Renal cortical epithelial cell (primary cell): ENCODE measurements at regions not wholly inside any gene's neighbourhood (a gene's known extent, or its start where the extent isn't known, plus 50 kb on each side); places are given as distances from the start of the nearest gene placed in this dataset.

Source experiments
- DNase-seq: peaks from one replicate; pipeline ENCODE4 v3.0.0-alpha.2; 2011; ENCODE audit warnings: low read depth

- no peak for DNase-seq
Observed at GRCh38 chr5:165184183-165184582, 1678.8 kb downstream of the MAT2B start.

DNA sequence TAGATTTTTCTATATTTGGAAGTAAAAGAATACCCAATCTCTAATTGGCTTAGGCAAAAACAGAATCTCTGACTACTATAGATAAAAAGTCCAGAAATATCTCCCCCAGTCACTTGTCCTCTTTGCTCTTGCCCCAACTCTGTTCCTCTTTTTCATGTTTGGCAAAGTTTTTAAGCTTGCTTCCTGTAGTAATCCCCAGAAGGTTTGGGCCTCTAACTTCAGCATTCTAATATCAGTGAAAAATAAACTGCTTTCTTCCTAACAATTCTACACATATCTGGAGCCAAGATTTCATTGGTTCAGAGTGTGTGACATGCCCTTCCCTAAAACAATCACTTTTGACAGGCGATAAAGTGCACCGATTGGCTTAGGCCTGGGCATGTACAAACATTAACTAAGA, 1680.3 kb downstream of the MAT2B start:
- DNase-seq = no peak

- DNase-seq = no peak
Observed at GRCh38 chr5:165187815-165188214, 1682.4 kb downstream of the MAT2B start.

- DNase-seq = no peak
Observed at GRCh38 chr5:165188556-165189175, 1683.2 kb downstream of the MAT2B start.

GRCh38 chr5:165196961-165197360, 1691.5 kb downstream of the MAT2B start:
- DNase-seq = no peak

DNA sequence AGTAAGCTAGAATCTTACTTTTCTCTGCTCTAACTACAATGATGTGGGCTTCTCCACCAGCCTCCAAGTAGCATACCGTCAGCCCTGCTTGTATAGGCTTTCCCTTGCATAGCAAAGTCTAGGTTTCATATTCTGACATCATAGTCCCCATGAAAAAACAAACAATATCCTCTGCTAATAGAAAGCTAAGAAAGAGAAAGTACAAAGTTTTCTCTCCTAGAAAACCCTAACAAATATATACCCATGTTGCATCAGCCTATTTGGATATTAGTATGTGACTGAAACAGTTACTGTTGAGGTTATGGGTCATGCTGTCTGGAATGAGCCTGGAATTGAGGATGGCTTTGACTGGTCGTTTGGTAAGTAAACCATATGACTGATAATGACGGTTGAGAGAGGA, 1696.0 kb downstream of the MAT2B start:
- DNase-seq = no peak

- peak; percentile 2 for DNase-seq
Observed at GRCh38 chr5:165201771-165202518, 1696.5 kb downstream of the MAT2B start.

- DNase-seq = no peak
Observed at GRCh38 chr5:165202519-165202910, 1697.1 kb downstream of the MAT2B start.

- peak; percentile 40 for DNase-seq
Observed at GRCh38 chr5:165209101-165209727, 1703.8 kb downstream of the MAT2B start.

GRCh38 chr5:165224366-165225045, 1719.1 kb downstream of the MAT2B start:
- DNase-seq = no peak

DNA sequence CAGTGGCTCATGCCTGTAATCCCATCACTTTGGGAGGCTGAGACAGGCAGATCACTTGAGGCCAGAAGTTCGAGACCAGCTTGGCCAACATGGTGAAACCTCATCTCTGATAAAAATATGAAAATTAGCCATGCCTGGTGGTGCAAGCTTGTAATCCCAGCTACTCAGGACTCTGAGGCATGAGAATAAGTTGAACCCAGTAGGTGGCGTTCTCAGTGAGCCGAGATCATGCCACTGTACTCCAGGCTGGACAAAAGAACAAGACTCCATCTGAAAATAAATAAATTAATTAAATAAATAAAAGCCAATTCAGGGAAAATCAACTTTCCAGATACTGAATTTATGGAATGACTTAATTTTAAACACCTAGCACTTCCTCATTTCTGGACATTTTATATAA, 1722.1 kb downstream of the MAT2B start:
- no peak for DNase-seq

- DNase-seq = no peak
Observed at GRCh38 chr5:165228184-165228583, 1722.8 kb downstream of the MAT2B start.

DNA sequence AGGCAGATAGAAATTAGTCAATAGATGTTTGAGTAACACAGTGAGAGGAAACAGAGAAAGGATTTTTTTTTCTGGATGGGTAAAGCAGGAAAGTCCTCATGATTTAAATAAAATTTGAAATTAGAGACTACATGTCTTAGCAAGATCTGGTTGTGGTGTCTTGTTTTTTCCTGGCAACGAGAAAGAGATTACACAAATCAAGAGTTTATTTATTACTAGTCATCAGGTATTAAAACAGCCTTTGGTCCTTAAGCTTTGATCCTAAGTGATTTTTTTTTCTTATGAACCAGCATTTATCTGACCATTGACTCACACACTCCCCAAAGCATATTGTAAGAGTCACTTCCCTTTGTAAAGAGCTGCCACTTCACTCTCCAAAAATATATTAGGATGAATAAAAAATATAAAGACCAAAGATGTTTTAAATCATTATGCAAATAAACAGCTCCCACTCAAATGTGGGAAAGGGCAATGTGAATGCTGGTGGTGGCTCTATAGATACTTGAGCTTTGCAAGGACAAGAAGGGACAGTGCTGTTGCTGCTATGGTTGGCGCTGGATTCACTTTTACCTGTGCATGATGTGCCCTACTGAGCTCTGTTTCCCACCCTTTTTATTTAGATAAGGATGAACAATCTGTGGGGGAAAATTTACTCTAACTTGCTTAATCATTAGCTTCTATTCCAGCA, 1726.5 kb downstream of the MAT2B start:
- DNase-seq = no peak

DNA sequence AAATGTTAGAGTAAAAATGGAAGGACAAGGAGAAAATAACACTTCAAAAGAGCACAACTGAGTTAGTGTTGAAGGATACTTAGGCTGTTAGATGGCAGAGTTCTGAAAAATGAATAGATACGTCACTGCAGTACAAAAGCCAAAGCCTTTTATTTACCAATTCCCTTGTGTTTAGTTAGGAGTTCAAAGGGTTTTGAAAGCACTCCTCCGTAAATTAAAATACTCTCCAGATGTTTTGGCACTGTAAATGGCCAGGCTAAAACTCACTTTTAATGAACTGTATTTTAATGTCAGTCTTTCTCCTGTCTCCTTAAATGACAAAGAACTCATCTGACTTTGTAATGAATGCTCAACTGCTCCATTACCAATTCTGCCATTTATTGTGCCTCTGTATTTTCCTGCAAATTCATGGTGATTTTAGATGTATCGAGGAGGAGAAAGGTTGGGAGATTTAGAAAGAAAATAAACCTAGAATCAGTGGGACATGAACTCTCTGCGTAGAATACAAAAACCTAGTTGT, 1727.2 kb downstream of the MAT2B start:
- DNase-seq = no peak

GRCh38 chr5:165241811-165242210, 1736.4 kb downstream of the MAT2B start:
- no peak for DNase-seq

DNA sequence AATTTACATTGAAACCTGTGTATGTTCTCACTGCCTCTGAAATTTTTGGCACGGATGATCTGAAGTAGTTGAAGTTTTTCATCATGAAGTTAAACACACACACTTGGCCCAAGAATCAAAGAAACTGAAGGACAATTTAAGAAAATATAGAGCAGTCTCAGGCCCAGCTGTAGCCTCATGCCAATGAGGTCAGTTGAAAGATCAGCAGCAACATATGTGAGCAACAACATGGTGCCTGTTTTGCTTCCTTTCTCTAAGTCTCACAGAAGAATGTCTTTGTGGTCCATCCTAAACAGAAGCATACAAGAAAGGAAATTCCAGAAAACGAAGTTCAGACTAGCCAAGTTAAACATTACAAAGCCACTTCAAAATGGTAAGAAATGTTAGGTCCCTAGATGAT, 1737.2 kb downstream of the MAT2B start:
- no peak for DNase-seq

DNA sequence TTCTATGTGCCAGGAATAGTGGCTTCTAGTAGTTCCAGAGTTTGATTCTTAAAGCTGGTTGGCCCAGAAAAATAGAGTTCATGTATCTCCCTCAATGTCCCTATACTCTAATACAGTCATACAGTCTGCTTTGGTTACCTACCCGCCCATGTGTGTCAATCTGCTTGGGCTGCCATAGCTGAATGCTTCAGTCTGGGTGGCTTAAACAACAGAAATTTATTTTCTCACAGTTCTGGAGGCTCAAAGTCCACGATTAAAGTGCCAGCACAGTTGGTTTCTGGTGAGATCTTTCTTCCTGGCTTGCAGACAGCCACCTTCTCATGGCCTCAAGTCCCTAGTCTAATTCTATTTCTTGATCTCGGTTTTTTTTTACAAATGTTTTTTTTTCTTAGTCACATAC, 1739.0 kb downstream of the MAT2B start:
- DNase-seq = no peak

GRCh38 chr5:165258197-165258771, 1752.9 kb downstream of the MAT2B start:
- no peak for DNase-seq

GRCh38 chr5:165260426-165260825, 1755.0 kb downstream of the MAT2B start:
- no peak for DNase-seq

- DNase-seq = peak; percentile 50
Observed at GRCh38 chr5:165263536-165263935, 1758.1 kb downstream of the MAT2B start.

- no peak for DNase-seq
Observed at GRCh38 chr5:165266939-165267338, 1761.5 kb downstream of the MAT2B start.
